HG03103 (cell line): ENCODE measurements at regions not wholly inside any gene's neighbourhood (a gene's known extent, or its start where the extent isn't known, plus 50 kb on each side); places are given as distances from the start of the nearest gene placed in this dataset.
"Not testable (repeated sequence)": the region's sequence is repeated elsewhere in the genome, so short reads cannot be mapped to it uniquely, and the experiment has no call there.

ENCODE experiments used
- ATAC-seq: cut with Tn5 transposase; IDR thresholded peaks from one replicate; pipeline ENCODE4 v1.9.1; 2021; ENCODE audit warnings: low read depth; ENCODE audit not compliant: unreplicated experiment

- ATAC-seq: no peak
Measured at GRCh38 chr2:53610260-53610659, 157.3 kb upstream of the CHAC2 start.

- ATAC-seq: no peak
Measured at GRCh38 chr2:53609551-53609950, 158.1 kb upstream of the CHAC2 start.

GRCh38 chr2:53608293-53608692 lies 159.3 kb upstream of the CHAC2 start:
- ATAC-seq: no peak

- no peak for ATAC-seq
Measured at GRCh38 chr2:53600815-53601214, 166.8 kb upstream of the CHAC2 start.

DNA sequence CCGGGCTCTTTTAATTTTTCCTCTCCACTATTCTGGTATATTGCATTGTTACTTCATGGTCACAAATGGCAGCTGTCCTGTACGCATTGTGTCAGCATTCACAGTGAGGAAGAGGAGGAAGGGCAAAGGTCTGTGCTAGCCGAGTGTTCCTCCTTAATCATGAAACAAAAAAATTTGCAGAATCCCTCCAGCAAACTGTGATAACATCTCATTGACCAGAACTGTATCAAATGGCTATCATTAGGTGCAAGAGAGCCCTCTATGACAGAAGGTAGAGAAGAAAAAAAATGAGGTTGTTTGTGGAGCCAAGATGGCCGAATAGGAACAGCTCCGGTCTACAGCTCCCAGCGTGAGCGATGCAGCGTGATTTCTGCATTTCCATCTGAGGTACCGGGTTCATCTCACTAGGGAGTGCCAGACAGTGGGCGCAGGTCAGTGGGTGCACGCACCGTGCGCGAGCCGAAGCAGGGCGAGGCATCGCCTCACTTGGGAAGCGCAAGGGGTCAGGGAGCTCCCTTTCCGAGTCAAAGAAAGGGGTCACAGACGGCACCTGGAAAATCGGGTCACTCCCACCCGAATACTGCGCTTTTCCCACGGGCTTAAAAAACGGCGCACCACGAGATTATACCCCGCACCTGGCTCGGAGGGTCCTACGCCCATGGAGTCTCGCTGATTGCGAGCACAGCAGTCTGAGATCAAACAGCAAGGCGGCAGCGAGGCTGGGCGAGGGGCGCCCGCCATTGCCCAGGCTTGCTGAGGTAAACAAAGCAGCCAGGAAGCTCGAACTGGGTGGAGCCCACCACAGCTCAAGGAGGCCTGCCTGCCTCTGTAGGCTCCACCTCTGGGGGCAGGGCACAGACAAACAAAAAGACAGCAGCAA lies 180.6 kb upstream of the CHAC2 start:
- ATAC-seq: not testable (repeated sequence)

- ATAC-seq: no peak
Measured at GRCh38 chr2:53584986-53585385, 182.6 kb upstream of the CHAC2 start.

DNA sequence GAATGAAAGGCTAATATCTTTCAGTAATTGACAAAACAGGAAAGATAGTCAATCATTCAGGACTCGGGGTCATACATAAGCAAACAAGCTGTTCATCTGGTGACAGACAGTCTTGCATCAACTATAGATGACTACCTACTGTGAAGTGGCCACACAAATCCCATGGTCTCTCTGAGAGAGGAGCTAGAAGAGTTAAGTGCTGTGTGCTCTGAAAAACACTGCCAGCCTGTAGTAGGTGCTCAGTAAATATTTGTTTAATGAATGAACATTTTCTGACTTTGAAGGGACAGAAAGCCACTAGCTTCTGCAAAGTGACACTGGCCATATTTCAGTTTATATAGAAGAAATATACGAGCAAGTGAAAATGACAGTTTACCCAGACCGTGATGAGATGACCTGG lies 184.0 kb upstream of the CHAC2 start:
- no peak for ATAC-seq

DNA sequence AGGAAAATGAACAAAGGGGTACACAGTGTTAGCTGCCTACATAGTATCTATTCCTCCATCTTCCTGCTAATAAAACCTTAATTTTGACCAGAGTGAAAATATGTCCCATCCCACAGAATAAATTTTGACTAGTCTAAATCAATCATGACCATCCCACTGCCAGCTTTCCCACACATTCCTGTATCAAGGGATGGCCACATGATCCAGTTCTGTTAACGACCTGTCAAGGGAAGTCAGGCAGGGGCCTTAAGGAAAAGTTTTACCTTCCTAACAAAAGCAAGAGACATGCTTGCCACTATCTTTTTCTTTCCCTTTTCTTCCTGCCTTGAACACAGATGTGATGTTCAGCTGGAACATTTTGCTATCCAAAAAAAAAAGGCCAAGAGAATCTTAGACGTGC lies 185.0 kb upstream of the CHAC2 start:
- no peak for ATAC-seq

DNA sequence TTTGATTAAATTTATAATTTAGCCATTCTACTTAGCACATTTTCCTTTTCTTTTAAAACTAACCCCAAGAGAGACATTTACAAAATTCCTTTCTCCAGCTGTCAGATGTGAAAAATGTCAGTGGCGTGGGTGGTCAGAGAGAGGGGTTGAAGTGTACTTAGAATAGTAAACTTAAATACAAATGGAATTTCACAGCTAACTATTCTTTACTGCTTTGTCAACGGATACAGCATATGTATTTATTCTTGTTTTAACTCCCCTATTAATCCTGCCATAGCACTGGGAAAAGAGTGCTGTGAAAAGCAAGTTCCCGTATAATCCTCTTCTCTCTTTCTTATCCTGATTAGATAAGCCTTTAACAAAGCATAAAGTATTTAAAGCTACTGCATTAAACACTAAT lies 191.4 kb upstream of the CHAC2 start:
- ATAC-seq: no peak

- no peak for ATAC-seq
Measured at GRCh38 chr2:53575721-53576124, 191.9 kb upstream of the CHAC2 start.

DNA sequence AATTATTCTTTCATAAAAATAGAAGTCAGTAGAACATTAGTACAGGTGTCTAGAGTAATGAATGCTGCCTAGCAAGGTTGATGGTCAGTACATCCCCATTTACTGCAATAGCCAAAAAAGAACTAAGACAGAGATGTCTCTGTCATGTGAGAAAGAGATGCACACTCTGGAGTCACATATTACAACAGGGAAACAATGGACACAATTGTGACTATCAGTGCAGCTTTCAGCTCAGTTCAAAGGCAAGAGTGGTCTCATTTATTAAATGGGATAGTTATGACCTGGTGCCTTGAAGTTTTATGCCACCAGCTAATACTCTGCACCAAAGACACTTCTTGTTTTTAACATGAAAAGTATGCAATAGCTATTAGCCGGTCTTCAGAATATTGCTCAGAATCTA lies 194.9 kb upstream of the CHAC2 start:
- no peak for ATAC-seq

DNA sequence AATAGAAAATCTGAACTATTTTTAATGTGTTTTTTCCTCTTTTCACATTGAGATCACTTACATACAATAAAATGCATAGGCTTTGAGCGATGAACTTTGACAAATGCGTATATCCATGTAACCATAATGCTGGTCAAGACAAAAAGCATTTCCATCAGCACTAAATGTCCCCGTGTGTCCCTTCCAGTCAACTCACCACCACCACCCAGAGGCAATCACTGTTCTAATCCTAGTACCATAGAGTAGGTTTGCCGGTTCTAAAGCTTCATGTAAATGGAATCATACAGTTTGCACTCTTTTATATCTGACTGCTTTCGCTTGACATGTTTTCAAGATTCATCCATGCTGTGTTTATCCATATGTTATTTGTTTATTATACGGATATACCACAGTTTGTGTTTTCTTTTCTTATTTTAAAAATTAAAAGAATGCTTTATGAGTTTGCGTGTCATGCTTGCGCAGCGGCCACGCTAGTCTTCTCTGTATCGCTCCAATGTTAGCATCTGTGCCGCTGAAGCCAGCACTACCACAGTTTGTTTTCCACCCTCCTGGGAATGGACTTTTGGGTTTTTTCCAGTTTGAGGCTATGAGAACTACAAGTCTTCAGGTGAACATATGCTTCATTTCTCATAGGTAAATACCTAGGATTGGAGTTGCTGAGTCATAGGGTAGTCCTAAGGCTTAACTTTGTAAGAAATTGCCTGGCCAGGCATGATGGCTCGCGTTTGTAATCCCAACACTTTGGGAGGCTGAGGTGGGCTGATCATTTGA lies 197.5 kb upstream of the CHAC2 start:
- ATAC-seq: no peak

DNA sequence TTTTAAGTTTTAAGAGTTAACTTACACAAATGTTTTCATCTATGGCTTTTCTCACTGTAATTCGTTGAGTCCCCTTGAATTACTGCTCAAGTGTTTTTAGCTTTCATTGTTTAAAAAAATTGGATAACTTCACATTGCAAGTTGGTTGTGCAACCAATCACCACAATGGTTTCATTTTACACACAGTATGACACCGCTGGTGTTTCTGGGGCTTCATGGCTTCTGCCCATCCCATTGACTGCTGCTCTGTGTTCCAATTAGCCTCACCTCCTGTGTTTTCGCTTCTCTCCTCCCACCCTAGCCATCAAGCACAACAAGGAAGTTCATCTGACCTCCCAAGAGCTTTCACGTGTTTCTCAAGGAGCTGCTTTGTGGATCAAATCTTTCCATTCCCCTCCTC lies 199.1 kb upstream of the CHAC2 start:
- no peak for ATAC-seq

- no peak for ATAC-seq
Measured at GRCh38 chr2:53567073-53567472, 200.5 kb upstream of the CHAC2 start.

GRCh38 chr2:53562407-53562806 lies 205.2 kb upstream of the CHAC2 start:
- ATAC-seq: no peak

GRCh38 chr2:53561155-53561554 lies 206.4 kb upstream of the CHAC2 start:
- ATAC-seq: no peak

GRCh38 chr2:53559302-53559966 lies 208.2 kb upstream of the CHAC2 start:
- no peak for ATAC-seq

- ATAC-seq: no peak
Measured at GRCh38 chr2:53558867-53559266, 208.7 kb upstream of the CHAC2 start.

DNA sequence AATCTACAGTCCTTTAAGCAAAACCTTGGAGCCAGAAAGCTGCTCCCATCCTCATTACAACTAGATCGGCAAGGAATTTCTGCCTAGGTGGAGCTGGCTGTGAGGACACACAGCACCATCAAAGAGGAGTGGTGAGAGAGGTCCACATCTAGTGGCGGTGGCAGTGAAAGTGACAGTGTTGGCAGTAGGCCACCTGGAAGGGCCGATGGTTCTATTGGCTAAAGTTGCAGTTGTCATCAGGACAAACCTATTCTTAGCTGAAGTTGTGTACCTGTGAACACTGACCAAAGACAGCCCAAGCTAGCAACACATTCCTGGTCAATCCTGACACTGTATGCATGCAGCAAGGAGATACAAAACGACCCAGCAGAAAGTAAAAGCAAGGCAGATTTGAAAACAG lies 218.1 kb upstream of the CHAC2 start:
- ATAC-seq: no peak

DNA sequence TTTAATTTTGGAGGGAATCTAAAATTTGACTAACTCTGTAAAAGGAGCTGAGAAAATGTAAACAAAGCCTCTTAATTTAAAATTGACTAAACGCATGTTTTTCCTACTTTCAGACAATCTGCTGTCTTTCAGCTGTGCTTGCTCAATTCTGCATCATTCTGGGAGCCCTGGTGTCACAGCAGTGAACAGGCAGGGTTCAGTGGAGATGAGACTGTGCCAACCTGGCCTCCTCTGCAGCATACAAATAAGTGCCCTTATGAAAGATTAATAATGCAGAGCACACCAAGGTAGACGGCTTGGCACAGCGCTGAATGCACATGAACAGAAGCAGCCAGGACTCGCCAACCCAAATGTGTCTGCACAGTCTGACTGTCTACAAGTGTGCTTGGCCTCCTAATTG lies 222.0 kb upstream of the CHAC2 start:
- ATAC-seq: no peak

- ATAC-seq: no peak
Measured at GRCh38 chr2:53544871-53545558, 222.6 kb upstream of the CHAC2 start.
